IMR-90 (cell line): ENCODE measurements at regions not wholly inside any gene's neighbourhood (a gene's known extent, or its start where the extent isn't known, plus 50 kb on each side); places are given as distances from the start of the nearest gene placed in this dataset.

ENCODE experiments used
- ATAC-seq: fragments of 200-7000 bp; cut with Tn5 transposase; 2 replicates; pipeline ENCODE4 v1.9.1; 2020; ENCODE audit warnings: low read depth, mild to moderate bottlenecking, moderate library complexity
- BruUV-seq: library from RNA; stranded (reverse); fragments of 400-500 nt; replicated peaks from 2 replicates; lab custom pipeline; 2021; lab: Mats Ljungman, UMichigan
- CTCF ChIA-PET: fragments of 300-600 bp; formaldehyde crosslinking; extraction: SDS; loops from one replicate; lab custom pipeline; 2021; ENCODE audit warnings: antibody characterized with exemption; lab: Yijun Ruan, JAX
- POLR2A ChIA-PET: fragments of 300-600 bp; sonication (Branson Sonifier 250); formaldehyde crosslinking; loops from one replicate; lab custom pipeline; 2022; ENCODE audit warnings: antibody characterized with exemption; ENCODE audit not compliant: unreplicated experiment; lab: Charles Lee
- DNase-seq: peaks from one replicate; pipeline ENCODE4 v3.0.0; 2013
- H2AFZ ChIP-seq: replicated peaks from 2 replicates; pipeline ENCODE3; 2013; ENCODE audit warnings: low read length, mild to moderate bottlenecking; ENCODE audit not compliant: poor library complexity
- H2AK5ac ChIP-seq: 2 replicates; pipeline ENCODE4 v1.6.1; 2013; ENCODE audit warnings: low read depth, low read length, inconsistent platforms
- H2AK9ac ChIP-seq: replicated peaks from 2 replicates; pipeline ENCODE3; 2013; ENCODE audit warnings: mild to moderate bottlenecking, low read depth, low read length, moderate library complexity; ENCODE audit not compliant: poor library complexity
- H2BK120ac ChIP-seq: 2 replicates; pipeline ENCODE4 v1.6.1; 2013; ENCODE audit warnings: low read depth, low read length, inconsistent platforms
- H2BK15ac ChIP-seq: 3 replicates; pipeline ENCODE4 v1.6.1; 2013; ENCODE audit warnings: low read depth, low read length, inconsistent platforms
- H2BK20ac ChIP-seq: 2 replicates; pipeline ENCODE4 v1.6.1; 2013; ENCODE audit warnings: low read depth, mild to moderate bottlenecking, inconsistent platforms, low read length, moderate library complexity
- H2BK5ac ChIP-seq: 2 replicates; pipeline ENCODE4 v1.6.1; 2013; ENCODE audit warnings: mild to moderate bottlenecking, low read depth, low read length, inconsistent platforms; ENCODE audit not compliant: poor library complexity, severe bottlenecking
- H3K14ac ChIP-seq: replicated peaks from 2 replicates; pipeline ENCODE4 v1.6.1; 2013; ENCODE audit warnings: low read depth, low read length, inconsistent platforms
- H3K18ac ChIP-seq: 2 replicates; pipeline ENCODE4 v1.6.1; 2013; ENCODE audit warnings: low read depth, low read length, control low read depth
- H3K23ac ChIP-seq: 2 replicates; pipeline ENCODE4 v1.6.1; 2013; ENCODE audit warnings: low read depth, low read length, inconsistent platforms
- H3K27ac ChIP-seq: 2 replicates; pipeline ENCODE4 v1.5.1; 2013; ENCODE audit warnings: mild to moderate bottlenecking, control low read depth, low read length; ENCODE audit not compliant: insufficient read depth
- H3K27me3 ChIP-seq: 2 replicates; pipeline ENCODE4 v1.6.1; 2013; ENCODE audit warnings: low read length; ENCODE audit not compliant: control insufficient read depth, insufficient read depth
- H3K36me3 ChIP-seq: 2 replicates; pipeline ENCODE4 v1.6.1; 2013; ENCODE audit warnings: low read length, mixed read lengths; ENCODE audit not compliant: control insufficient read depth, insufficient read depth
- H3K4ac ChIP-seq: 2 replicates; pipeline ENCODE4 v1.6.1; 2013; ENCODE audit warnings: low read depth, low read length, inconsistent platforms
- H3K4me1 ChIP-seq: 2 replicates; pipeline ENCODE4 v1.6.1; 2013; ENCODE audit warnings: low read length, mixed read lengths; ENCODE audit not compliant: control insufficient read depth, insufficient read depth
- H3K4me2 ChIP-seq: 2 replicates; pipeline ENCODE4 v1.6.1; 2013; ENCODE audit warnings: low read depth, mild to moderate bottlenecking, control low read depth, low read length, moderate library complexity
- H3K4me3 ChIP-seq: 2 replicates; pipeline ENCODE4 v1.5.1; 2013; ENCODE audit warnings: low read depth, mild to moderate bottlenecking, control low read depth, low read length, moderate library complexity; ENCODE audit not compliant: insufficient read depth
- H3K56ac ChIP-seq: 2 replicates; pipeline ENCODE4 v1.6.1; 2013; ENCODE audit warnings: low read length, inconsistent platforms; ENCODE audit not compliant: insufficient read depth; ENCODE audit errors: extremely low read depth
- H3K79me1 ChIP-seq, 2 experiments: 2 replicates each; pipeline ENCODE4 v1.6.1; 2013; ENCODE audit warnings: low read length in 2 of 2, inconsistent platforms in 1 of 2, low read depth in 1 of 2
- H3K9ac ChIP-seq: 2 replicates; pipeline ENCODE4 v1.6.1; 2013; ENCODE audit warnings: low read depth, low read length, control low read depth
- H3K9me1 ChIP-seq: 2 replicates; pipeline ENCODE4 v1.6.1; 2013; ENCODE audit warnings: low read length, inconsistent platforms; ENCODE audit not compliant: insufficient read depth
- H3K9me3 ChIP-seq: 2 replicates; pipeline ENCODE4 v1.6.1; 2013; ENCODE audit warnings: low read length; ENCODE audit not compliant: control insufficient read depth, insufficient read depth
- H4K20me1 ChIP-seq: 2 replicates; pipeline ENCODE4 v1.6.1; 2013; ENCODE audit warnings: low read length, inconsistent platforms; ENCODE audit not compliant: insufficient read depth
- H4K5ac ChIP-seq: 2 replicates; pipeline ENCODE4 v1.6.1; 2013; ENCODE audit warnings: mild to moderate bottlenecking, low read depth, low read length, control low read depth
- H4K8ac ChIP-seq, 2 experiments: 2 replicates each; pipeline ENCODE4 v1.6.1; 2013; ENCODE audit warnings: low read depth in 2 of 2, low read length in 2 of 2, control low read depth in 1 of 2, inconsistent platforms in 1 of 2
- H4K91ac ChIP-seq: 2 replicates; pipeline ENCODE4 v1.6.1; 2013; ENCODE audit warnings: low read depth, low read length, inconsistent platforms; ENCODE audit not compliant: insufficient read depth
- FOS ChIP-seq: fragments of 150-350 bp; IDR thresholded peaks from 2 replicates; pipeline ENCODE4 v1.6.1; 2016; ENCODE audit warnings: low read depth, low read length
- MAFK ChIP-seq: IDR thresholded peaks from 2 replicates; pipeline ENCODE4 v1.6.1; 2012; ENCODE audit warnings: low read depth, low read length, improper control_type of control experiment
- MAZ ChIP-seq: IDR thresholded peaks from 2 replicates; pipeline ENCODE4 v1.6.1; 2012; ENCODE audit warnings: low read depth, mild to moderate bottlenecking, low read length, improper control_type of control experiment, moderate library complexity, borderline replicate concordance
- RAD21 ChIP-seq: IDR thresholded peaks from 2 replicates; pipeline ENCODE4 v1.6.1; 2012; ENCODE audit warnings: low read length, improper control_type of control experiment
- WGBS, 2 experiments: methylation state at CpG; one replicate each; pipeline versions ENCODE4 v1.1.5 to v1.1.7; 2013; ENCODE audit warnings: missing lambda C conversion rate in 2 of 2; ENCODE audit not compliant: insufficient read length in 1 of 2; ENCODE audit errors: extremely low coverage in 2 of 2; 5-methylcytosine and 5-hydroxymethylcytosine counted together
- dilution Hi-C: fragments of 300-500 bp; cut with HindIII; formaldehyde crosslinking; loops from one replicate; pipeline ENCODE4 v1.14.3; 2018; ENCODE audit warnings: low sequenced_read_pairs; ENCODE audit not compliant: unreplicated experiment
- in situ Hi-C: fragments of 300-500 bp; cut with MboI; formaldehyde crosslinking; loops from 3 replicates; pipeline ENCODE4 v1.14.3; 2019; ENCODE audit warnings: low sequenced_read_pairs, inconsistent platforms, mixed read lengths
- intact Hi-C: fragments of 100-400 bp; cut with micrococcal nuclease; formaldehyde crosslinking; loops from 2 replicates; pipeline ENCODE4 v1.10.0; 2022

DNA sequence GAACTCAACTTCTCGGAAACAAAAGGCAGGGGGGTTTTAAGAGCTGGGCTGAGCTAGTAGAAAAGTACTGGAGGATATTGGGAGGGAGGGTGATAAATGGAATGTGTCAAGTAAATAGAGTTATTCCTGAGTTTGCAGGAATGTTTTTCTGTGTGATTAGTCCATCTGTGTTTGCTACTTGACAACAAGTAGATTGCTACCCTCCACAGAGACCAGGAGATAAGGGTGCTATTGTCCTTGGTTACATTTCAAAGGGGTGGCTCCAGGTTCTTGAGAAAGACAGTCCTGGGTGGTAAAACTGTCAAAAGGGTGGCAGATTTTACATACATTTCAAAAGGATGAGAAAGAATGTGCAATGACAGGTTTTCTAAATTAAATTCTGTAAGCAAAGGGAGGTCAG is 181.2 kb upstream of the PPP3CA start:
- Histone ChIP-seq H3K23ac (no peak overlapping the region), H3K18ac (no peak overlapping the region), H3K36me3 (no peaks in the 10 kb centered on the region), H3K9me1 (no peaks in the 10 kb centered on the region), H3K27me3 (no peaks in the 10 kb centered on the region), H2BK15ac (no peak overlapping the region), H2BK20ac (no peak overlapping the region), H3K27ac (no peak overlapping the region), H2BK5ac (no peak overlapping the region), H3K56ac (no peak overlapping the region), H2BK120ac (no peak overlapping the region), H4K5ac (no peak overlapping the region), H3K4me2 (no peak overlapping the region), H4K8ac (no peak overlapping the region), H3K14ac (no peak overlapping the region), H3K4me3 (no peak overlapping the region), H3K4ac (no peak overlapping the region), H3K9me3 (no peaks in the 10 kb centered on the region), H3K4me1 (no peaks in the 10 kb centered on the region), H2AK9ac (no peak overlapping the region), H2AK5ac (no peak overlapping the region), H4K91ac (no peak overlapping the region), H4K20me1 (no peaks in the 10 kb centered on the region), H2AFZ (no peak overlapping the region), H3K9ac (no peak overlapping the region), H3K79me1 (no peaks in the 10 kb centered on the region)
- dilution Hi-C loops (no loop called here), in situ Hi-C loops (no loop called here), intact Hi-C loops (loop anchor here (5.0 kb wide), 1 partner anchor 1266 kb away; no protein-coding TSS in a partner anchor)
- WGBS, 2 experiments: no CpG with 5 or more reads among the region's 1 CpG
- TF ChIP-seq RAD21 (no peak), MAZ (no peak), FOS (no peak), MAFK (no peak)
- ChIA-PET POLR2A (no interaction called here), CTCF (no interaction called here)
- no TSS peak for BruUV-seq
- DNase-seq: no peak
- no peak for ATAC-seq
